PFSK-1 (cell line): ENCODE measurements at regions not wholly inside any gene's neighbourhood (a gene's known extent, or its start where the extent isn't known, plus 50 kb on each side); places are given as distances from the start of the nearest gene placed in this dataset.

Experiments used
- POLR2AphosphoS5 ChIP-seq: IDR thresholded peaks from 2 replicates; pipeline ENCODE4 v1.6.1; 2012; ENCODE audit warnings: low read depth, mild to moderate bottlenecking, control low read depth, low read length, moderate library complexity
- TAF1 ChIP-seq: IDR thresholded peaks from 2 replicates; pipeline ENCODE4 v1.6.1; 2012; ENCODE audit warnings: low read length, control low read depth, borderline replicate concordance; ENCODE audit not compliant: insufficient read depth

- TF ChIP-seq POLR2AphosphoS5 (no peak), TAF1 (no peak)
These were observed 379.0 kb downstream of the EFNB2 start for GRCh38 chr13:106156468-106156867.
